ENCODE measurements at regions not wholly inside any gene's neighbourhood (a gene's known extent, or its start where the extent isn't known, plus 50 kb on each side); places are given as distances from the start of the nearest gene placed in this dataset.
"Not testable (repeated sequence)": the region's sequence is repeated elsewhere in the genome, so short reads cannot be mapped to it uniquely, and the experiment has no call there.

DNA sequence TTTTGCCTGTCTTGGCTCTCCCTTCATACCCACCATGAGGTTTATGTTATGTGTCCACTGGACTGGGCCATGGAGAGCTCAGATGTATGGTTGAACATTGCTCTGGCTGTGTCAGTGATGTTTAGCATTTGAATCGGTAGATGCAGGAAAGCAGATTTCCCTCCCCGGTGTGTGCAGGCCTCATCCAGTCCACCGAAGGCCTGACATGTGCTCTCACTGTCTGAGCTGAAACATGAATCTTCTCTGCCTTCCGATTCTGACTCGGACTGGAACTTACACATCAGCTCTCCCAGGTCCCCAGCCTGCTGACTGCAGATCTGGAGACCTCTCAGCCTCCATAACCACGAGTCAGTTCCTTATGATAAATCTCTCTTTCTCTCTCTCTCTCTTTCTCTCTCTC, 72.4 kb upstream of the SLC66A3 start:
- intact Hi-C loops (cut with DNase I): no loop called here
- peak in 1 of 42 donors; percentile 27 for DNase-seq

DNA sequence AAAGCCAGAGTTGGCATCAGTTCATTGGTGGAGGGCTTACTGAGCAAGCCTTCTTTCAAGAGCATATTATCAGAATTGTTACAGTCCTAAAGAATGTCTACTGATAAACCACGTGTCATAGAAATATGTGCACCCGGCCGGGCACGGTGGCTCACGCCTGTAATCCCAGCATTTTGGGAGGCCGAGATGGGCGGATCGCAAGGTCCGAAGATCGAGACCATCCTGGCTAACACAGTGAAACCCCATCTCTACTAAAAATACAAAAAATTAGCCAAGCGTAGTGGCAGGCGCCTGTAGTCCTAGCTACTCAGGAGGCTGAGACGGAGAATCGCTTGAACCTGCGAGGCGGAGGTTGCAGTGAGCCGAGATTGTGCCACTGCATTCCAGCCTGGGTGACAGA, 66.4 kb upstream of the SLC66A3 start:
- intact Hi-C loops (cut with DNase I): not testable (repeated sequence)

DNA sequence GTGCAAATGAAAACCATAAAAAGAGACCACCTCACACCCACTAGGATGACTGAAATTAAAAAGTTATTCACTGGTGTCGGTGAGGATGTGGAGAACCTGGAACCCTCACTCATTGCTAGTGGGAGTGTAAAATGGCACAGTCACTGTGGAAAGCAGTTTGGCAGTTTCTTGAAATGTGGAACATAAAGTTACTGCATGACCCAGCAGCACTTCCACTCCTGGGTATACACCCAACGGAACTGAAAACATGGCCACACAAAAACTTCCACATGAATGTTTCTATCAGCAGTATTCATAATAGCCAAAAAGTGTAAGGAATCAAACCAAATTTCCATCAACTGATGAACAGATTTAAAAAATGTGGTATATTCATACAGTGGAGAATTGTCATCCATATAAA, 65.1 kb upstream of the SLC66A3 start:
- intact Hi-C loops (cut with DNase I): no loop called here
- peak in 1 of 42 donors; percentile 2 for DNase-seq

More for the DNA sequence above, 66.4 kb upstream of the SLC66A3 start:
- DNase-seq: peak in 1 of 42 donors; percentile 5

- DNase-seq: peak in 1 of 42 donors; percentile 17
- intact Hi-C loops (cut with DNase I): no loop called here
Measured at GRCh38 chr2:11092701-11093335, 62.4 kb upstream of the SLC66A3 start.

- DNase-seq: peak in 1 of 42 donors; percentile 32
- intact Hi-C loops (cut with DNase I): no loop called here
Measured at GRCh38 chr2:11093467-11093866, 61.8 kb upstream of the SLC66A3 start.

- intact Hi-C loops (cut with DNase I): no loop called here
- DNase-seq: peak in 1 of 42 donors; percentile 39
Measured at GRCh38 chr2:11094021-11094810, 61.1 kb upstream of the SLC66A3 start.

DNA sequence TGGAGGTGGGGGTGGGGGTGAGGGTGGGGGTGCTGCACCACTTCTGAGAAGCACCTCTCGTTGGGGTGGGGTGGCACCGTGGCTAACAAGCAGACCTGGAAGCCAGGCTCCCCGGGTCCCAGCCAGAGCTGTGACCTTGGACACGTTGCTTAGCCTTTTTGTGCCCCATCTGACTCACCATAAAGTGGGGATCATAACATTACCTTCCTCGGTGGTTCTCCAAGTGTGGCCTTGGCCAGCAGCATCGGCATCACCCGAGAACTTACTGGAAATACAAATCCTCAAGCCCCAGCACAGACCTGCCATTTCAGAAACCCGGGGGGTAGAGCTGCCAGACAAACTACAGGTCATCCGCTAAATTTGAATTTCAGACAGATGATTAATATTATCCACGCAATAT, 58.7 kb upstream of the SLC66A3 start:
- peak in 1 of 42 donors; percentile 34 for DNase-seq
- intact Hi-C loops (cut with DNase I): no loop called here

DNA sequence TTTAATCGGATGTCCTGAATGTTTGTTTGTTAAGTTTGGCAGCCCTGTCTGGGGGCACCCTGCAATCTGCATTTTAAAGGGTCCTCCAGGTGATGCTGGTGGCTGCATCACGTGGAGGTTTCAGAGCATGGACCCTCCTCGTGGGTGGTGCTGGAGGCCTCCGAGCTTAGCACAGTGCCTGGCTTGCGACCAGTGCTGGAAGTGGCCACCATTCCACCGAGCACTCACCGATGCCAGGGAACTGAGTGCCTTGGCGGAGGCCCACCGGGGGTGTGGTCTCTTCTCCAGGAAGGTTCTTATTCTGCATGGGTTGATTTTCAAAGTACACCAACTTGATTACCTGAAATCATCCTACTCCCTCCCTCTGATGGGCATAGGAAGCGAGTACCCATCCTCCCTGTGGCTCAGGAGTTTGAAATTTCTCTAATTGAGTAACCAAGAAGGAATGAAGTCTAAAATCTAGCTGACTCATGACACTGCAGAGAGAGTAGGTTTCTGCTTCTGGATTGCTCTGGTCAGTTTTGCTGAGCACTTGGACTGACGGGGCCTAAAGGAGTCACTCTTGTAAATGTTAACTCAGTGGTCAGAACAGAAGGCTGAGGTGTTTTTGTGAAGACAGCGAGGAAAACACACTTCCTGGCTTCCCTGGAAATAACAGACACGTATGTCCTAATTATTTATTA, 58.1 kb upstream of the SLC66A3 start:
- peak in 5 of 42 donors; percentile 15 to 43 (median 24) for DNase-seq
- intact Hi-C loops (cut with DNase I): no loop called here

DNA sequence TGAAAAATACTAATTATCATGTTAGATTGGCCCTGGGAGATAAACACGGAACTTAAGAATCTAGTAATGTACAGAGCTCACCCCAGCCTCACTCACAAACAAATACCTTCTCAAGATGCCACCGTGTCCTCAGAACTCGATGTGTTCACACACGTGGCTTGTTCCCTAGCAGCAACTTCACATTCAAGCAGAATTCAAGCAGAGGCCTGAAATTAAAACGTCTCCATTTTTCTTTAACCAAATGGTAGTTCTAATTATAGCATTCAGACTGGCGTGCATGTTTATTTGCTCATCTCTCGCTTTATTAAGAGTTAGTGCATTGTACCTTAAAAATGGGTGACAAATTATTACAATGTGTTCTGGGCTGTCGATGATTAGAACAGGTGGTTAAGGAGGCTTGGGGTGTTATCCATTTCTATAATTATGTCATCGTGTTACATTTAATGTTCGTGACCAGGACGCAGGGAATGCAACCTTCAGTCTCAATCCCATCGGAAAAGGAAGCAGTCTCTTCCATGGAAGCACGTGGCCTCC, 57.3 kb upstream of the SLC66A3 start:
- intact Hi-C loops (cut with DNase I): no loop called here

DNA sequence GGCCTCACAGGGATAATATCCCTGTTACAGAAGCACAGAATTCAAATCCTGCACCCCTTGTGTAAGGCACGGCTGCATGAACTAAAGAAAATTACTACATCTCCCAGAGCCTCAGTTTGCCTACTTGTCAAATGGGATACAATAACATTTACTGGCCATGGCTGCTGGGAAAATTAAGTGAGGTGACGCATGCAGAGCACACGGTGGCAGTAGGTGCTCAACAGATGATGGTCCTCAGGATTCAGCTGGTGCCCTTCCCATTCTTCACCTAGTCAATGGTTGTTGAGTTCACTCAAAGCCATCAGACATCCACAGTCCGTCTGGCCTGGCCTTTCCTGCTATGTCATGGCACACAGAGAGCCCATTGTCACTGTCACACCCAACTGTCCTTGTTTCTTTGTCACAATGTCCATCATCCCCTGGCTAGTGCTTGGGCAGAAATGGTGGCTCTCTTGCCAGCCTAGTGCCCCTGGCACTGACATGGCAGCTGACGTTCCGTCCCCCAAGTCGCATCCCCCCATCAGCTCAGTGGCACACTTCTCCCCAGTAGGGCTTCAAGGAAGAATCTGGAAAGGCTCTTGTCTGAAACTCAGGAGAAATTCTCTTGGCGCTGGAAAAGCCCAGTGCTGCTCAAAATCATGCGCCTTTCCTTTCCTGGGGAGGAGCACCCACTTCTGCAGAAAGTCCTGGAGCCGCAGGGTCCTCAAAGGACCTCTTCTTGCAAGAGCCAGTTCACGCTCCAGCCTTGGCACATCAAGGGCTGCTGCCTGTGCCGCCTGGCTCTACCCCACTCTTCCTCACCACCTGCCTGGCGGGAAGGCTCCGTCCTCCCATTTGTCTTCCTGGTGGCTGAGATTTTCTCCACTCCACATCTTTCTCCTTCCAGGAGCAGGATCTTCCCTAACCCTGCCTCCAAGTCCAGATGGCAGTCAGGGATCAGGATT, 55.9 kb upstream of the SLC66A3 start:
- intact Hi-C loops (cut with DNase I): no loop called here
- peak in 3 of 42 donors; percentile 38 to 40 (median 39) for DNase-seq

More for the DNA sequence above, 57.3 kb upstream of the SLC66A3 start:
- no peak for DNase-seq

- peak in 2 of 42 donors; percentile 10 to 19 for DNase-seq
Measured at GRCh38 chr2:11100130-11100529, 55.1 kb upstream of the SLC66A3 start.

DNA sequence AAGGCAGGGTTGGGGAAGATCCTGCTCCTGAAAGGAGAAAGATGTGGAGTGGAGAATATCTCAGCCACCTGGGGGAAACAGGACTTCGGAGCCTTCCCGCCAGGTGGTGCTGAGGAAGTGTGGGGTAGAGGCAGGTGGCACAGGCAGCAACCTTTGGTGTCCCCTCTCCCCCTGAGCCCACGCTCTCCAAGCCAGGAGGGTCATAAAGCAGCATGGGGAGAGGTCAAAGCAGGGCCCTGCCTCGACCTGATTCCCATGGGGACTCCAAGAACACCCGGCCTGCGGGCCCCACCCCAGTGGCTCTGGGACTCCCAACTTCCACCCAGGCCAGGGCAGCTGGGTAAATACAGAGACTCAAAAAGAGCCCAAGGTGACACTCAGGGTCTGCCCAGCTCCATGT, 54.3 kb upstream of the SLC66A3 start:
- DNase-seq: peak in 2 of 42 donors; percentile 23 to 28
- intact Hi-C loops (cut with DNase I): no loop called here

More at GRCh38 chr2:11100130-11100529, 55.1 kb upstream of the SLC66A3 start:
- intact Hi-C loops (cut with DNase I): no loop called here

DNA sequence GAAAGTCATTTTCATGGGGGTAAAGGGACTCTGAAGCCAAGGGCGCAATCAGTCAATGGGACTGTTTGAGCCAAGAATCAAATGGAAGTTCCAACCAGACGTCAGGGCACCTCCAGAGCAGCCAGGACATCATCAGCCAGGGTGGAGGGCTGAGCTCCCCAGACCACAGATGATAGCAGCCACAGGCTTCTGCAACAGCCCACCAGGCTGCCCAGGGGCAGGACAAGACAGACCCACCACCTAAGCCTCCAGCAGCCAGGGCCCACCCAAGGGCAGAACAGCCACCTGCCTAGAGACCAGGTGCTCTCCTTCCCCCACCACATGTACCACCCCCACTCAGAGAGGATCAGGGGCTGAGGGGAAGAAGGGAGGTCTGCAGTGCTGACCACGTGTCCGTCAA, 53.8 kb upstream of the SLC66A3 start:
- intact Hi-C loops (cut with DNase I): no loop called here
- peak in 2 of 42 donors; percentile 9 to 12 for DNase-seq

DNA sequence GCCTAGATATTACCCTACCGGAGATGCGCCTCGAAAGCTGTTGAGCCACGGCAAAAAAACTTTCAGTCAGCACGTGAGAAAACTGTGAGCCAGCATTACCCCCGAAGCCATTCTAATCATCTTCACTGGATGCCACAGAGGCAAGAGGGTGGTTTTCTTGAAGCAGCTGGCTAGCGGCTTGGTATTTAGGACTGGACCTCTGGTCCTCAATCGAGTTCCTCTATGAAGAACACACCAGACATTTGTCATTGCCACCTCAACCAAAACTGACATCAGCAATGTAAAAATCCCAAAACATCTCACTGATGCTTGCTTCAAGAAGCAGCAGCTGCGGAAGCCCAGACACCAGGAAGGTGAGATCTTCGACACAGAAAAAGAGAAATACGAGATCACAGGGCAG, 52.8 kb upstream of the SLC66A3 start:
- DNase-seq: peak in 1 of 42 donors; percentile 32
- intact Hi-C loops (cut with DNase I): no loop called here

DNA sequence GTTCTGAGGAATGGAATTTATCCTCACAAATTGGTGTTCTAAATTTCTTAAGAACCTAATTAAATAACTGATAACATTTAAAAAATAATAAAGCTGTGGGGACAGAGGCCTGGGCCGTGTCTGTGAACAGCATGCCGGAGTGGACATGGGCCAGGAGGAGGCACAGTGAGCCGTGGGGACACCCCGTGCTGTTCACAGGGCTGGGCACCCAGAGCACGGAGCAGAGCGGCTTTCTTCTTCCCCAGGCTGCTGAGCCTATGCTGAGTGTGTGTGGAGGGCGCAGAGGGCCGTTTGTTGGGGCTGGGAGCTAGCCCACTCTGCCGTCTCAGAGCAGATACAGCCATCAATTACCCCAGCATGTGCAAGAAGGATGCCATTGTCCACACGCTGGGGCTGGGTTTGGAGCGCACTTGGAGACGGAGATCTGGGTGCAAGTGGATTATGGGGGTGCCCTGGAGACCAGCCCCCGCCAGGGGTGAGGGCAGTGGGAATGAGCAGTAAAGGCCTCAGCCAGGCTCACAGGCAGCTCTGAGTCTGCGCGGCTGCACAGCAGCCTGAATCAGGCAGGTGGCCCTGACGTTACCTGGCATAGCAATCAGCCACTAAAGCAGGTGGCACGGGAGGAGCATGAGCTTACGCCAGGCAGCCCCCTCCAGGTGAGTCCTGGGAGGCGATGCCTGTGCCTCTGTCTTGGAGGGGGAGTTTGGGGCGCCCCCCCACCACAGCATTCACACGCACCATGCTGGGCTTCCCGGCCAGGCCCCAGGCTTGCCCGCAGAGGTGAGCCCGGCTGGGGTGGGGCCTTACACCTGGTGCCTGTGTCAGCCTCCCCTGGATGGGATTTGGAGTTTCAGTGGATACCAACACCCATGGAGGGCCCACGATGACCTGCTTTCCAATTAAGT, 52.1 kb upstream of the SLC66A3 start:
- intact Hi-C loops (cut with DNase I): no loop called here
- peak in 9 of 42 donors; percentile 21 to 44 (median 28) for DNase-seq

DNA sequence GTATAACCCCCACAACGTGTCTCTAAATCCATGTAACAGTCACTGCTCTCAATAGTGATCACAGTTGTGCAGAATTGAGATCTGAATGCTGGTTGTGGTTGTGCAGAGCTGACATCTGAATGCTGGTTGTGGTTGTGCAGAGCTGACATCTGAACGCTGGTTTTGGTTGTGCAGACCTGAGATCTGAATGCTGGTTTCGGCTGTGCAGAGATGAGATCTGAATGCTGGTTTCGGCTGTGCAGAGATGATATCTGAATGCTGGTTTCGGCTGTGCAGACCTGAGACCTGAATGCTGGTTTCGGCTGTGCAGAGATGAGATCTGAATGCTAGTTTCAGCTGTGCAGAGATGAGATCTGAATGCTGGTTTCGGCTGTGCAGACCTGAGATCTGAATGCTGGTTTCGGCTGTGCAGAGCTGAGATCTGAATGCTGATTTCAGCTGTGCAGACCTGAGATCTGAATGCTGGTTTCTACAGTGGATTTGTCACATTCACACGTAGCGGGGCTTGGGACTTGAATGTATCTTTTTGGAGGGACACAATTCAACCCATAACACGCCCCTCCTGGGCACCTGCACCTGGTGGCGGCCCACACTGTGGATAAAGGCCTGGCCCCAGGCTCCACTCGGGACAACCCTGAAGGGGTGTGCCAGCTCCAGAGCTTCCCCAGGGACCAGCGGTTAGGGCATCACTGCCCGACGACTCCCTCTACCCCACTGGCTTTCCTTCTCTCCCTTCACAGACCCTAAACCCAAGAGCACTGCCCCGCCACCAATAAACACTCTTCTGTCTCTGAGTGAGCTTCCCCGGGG, 51.1 kb upstream of the SLC66A3 start:
- DNase-seq: peak in 13 of 42 donors; percentile 13 to 47 (median 20)
- intact Hi-C loops (cut with DNase I): no loop called here
